Gastroesophageal sphincter (tissue), 3 donors: ENCODE measurements at regions not wholly inside any gene's neighbourhood (a gene's known extent, or its start where the extent isn't known, plus 50 kb on each side); places are given as distances from the start of the nearest gene placed in this dataset.

ENCODE experiments used
- POLR2A ChIP-seq, 2 donors: fragments of 450-650 bp; IDR thresholded peaks; one replicate each; pipeline ENCODE4 v1.6.1; 2017; ENCODE audit warnings: antibody characterized with exemption in 2 of 2, mild to moderate bottlenecking in 2 of 2, moderate library complexity in 1 of 2
- POLR2AphosphoS5 ChIP-seq: sonication (generic); formaldehyde crosslinking; IDR thresholded peaks from one replicate; pipeline ENCODE4 v1.6.1; 2017; ENCODE audit warnings: antibody characterized with exemption
- TF ChIP-seq, protein P1 (sequence below), 4 experiments: fragments of 200-600 bp in 2 of 4; fragments of 450-650 bp in 2 of 4; sonication (generic) in 1 of 4; IDR thresholded peaks; one replicate each; pipeline ENCODE4 v1.5.1; 2017 to 2019; ENCODE audit warnings: antibody characterized with exemption in 4 of 4, mild to moderate bottlenecking in 2 of 4, moderate library complexity in 2 of 4

DNA sequence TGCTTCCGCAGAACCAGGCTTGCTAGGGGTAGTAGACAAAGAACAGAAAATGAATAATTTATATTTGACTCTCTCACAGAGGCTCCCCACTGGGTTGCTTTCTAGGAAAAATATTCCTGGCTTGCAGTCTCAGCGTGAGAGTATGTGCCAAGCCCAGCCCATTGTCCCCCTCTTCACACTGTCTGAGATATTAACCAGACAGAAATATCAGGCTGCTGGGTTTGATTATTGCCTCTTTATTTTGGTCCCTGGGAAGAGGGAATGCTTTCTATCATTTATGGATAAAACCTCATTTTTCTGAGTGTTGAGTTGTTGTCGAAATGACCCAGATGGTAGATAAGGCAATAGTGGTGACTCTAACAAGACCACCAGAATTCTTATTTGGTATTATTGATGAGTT, 367.9 kb downstream of the METTL15 start:
- TF ChIP-seq POLR2A (IDR thresholded peaks at IDR 0.05) (no peak), POLR2AphosphoS5 (no peak)
- TF ChIP-seq, protein P1, sequence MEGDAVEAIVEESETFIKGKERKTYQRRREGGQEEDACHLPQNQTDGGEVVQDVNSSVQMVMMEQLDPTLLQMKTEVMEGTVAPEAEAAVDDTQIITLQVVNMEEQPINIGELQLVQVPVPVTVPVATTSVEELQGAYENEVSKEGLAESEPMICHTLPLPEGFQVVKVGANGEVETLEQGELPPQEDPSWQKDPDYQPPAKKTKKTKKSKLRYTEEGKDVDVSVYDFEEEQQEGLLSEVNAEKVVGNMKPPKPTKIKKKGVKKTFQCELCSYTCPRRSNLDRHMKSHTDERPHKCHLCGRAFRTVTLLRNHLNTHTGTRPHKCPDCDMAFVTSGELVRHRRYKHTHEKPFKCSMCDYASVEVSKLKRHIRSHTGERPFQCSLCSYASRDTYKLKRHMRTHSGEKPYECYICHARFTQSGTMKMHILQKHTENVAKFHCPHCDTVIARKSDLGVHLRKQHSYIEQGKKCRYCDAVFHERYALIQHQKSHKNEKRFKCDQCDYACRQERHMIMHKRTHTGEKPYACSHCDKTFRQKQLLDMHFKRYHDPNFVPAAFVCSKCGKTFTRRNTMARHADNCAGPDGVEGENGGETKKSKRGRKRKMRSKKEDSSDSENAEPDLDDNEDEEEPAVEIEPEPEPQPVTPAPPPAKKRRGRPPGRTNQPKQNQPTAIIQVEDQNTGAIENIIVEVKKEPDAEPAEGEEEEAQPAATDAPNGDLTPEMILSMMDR (IDR thresholded peaks at IDR 0.05), result no peak
